ENCODE measurements at regions not wholly inside any gene's neighbourhood (a gene's known extent, or its start where the extent isn't known, plus 50 kb on each side); places are given as distances from the start of the nearest gene placed in this dataset.
"Not testable (repeated sequence)": the region's sequence is repeated elsewhere in the genome, so short reads cannot be mapped to it uniquely, and the experiment has no call there.

DNA sequence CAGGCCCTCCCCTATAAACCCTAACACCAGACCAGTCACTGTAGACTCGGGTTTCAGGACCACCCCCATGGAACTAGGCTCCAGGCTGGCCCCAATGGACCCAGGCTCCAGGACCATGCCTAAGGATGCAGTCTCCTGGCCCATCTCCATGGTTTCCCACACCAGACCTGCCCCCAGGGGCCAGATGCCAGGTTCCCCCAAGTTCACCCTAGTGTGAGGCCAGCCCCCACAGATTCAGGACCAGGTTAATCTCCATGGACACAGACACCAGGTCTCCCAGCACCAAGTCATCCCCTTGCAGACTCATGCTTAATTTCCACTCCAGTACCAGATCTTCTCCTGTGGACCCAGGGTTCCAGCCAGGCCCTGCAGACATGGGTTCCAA lies 103.8 kb upstream of the LANCL2 start:
- DNase-seq = no peak

DNA sequence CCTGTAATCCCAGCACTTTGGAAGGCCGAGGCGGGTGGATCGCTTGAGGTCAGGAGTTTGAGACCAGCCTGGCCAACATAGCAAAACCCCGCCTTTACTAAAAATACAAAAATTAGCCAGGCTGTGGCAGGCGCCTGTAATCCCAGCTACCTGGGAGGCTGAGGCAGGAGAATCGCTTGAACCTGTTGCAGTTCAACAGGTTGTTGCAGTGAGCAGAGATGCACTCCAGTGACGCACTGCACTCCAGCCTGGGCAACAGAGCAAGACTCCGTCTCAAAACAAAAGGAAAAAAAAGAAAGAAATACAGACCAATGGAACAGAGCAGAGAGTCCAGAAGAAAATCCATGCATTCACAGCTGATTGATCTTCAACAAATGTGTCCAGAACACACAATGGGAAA lies 99.8 kb upstream of the LANCL2 start:
- DNase-seq = not testable (repeated sequence)

DNA sequence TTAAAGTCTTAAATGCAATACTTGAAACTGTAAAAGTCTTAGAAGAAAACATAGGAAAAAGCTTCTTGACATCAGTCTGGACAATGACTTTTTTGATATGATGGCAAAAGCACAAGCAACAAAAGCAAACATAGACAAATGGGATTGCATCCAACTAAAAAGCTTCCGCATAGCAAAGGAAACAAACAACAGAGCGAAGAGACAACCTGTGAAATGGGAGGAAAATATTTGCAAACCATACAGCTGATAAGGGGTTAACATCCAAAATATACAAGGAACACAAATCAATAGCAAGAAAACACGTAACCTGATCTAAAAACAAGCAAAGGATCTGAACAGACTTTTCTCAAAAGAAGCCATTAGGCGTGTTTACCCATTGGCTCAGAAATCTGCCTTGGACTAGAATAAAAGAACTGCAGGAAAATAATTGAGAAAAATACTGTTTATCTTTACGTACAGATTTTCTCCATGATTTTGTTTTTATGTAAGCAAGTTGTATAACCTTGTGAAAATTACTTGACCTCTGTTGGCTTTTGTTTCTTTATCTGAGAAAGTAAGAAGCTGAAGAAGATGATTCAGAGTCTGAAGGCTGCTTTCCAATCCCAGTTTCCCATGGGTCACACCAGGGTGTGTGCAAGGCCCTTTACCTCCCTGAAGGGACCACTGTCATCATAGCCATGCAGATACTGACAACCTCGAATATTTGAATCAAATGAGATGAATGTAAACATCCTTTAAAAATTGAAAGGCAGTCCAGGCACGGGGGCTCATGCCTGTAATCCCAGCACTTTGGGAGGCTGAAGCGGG lies 99.1 kb upstream of the LANCL2 start:
- DNase-seq = no peak

DNA sequence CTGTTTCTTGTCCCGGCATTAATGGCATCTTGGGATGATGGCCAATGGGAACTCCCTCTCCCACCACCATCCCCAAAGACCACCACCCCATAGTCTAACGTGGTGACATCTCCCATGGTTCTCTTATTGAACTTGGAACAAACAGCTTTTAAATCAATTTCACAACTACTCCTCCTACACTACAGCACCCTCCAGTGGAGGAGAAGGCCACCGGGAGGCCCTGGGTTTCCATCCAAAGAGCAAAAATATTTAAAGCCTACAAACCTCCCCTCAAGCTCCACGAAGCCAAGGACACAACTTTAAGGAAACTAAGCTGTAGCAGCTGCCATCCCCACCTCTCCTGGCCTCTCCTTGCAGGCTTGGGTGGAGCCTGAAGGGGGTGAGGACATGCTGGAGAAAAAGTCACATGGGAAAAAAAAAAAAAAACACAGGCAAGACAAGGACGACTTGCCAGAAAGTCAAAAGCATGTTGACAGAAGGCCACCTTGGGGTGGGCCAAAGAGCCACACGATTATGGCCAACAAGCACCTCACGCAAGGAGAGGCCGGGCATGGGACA lies 94.0 kb upstream of the LANCL2 start:
- no peak for DNase-seq

DNA sequence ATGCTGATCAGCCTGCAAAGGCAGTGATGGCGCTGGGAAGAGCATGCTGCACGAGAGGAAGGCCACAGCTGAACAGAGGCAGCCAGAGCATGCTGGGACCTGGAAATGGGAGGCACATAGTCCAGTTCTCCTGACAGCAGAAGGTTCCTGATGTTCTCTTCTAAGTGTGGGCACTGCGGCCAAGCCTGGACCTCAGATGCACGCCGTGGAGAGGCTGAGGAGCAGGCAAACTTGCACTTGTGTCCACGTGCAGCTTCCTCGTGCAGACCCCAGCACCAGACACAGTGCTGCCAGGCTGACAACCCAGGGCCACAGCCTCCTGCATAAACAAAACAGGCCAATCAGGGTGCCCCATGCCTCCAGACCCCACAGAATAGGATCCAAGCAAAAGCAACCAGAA lies 93.5 kb upstream of the LANCL2 start:
- DNase-seq = no peak

DNA sequence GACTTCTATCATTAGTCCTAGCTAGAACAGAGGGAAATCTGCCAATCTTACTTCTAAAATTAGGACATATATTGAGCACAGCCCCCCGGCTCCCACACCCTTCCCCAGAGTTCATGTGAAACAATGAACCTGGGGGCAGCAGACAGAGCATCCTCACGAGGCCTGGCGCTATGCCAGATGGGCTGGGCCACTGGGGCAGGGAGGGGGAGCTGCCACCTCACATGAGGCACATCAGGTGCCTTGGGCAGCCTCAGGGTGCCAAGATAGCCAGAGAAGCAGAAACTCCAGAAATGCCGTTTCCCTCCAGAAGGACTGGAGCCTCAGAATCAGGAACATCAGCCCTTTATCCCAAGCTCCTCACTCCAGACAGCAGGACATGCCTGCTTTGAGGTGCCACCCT lies 92.8 kb upstream of the LANCL2 start:
- no peak for DNase-seq

DNA sequence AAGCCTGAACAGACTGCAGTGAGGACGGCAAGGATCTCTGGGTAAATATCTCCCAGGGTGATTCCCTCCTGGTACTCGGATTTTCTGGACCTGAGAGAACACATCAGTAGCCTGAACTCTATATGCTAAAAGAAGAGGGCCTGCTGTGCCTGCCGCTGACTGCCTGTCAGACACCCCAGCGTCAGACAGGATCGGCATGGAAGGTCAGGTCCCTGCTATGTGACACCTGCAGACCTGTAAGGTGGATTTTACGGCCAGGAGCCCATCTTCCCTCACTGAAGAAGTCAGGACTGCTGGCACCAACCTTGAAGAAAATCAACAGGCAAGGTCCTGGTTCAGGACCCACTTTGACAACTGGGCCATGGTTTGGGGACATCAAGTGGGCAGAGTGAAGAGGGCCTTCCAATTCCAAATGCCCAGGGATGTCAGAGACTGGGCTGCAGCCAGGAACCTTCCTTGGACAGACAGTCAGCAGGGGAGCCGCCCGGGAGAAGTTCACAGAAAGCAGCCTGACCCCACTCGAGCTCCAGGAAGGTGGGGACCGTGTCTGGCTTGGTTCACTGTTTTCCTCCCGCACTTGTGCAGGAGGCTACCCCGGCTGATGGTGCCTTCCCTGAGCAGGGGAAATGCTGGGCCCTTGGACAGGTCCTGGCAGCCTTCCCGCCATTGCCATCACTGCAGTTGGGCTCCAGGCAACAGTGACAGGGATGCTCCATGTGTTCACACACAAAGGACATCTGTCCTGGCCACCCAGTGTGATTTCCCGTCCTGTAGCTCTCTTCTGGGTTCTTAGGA lies 91.8 kb upstream of the LANCL2 start:
- DNase-seq = no peak

DNA sequence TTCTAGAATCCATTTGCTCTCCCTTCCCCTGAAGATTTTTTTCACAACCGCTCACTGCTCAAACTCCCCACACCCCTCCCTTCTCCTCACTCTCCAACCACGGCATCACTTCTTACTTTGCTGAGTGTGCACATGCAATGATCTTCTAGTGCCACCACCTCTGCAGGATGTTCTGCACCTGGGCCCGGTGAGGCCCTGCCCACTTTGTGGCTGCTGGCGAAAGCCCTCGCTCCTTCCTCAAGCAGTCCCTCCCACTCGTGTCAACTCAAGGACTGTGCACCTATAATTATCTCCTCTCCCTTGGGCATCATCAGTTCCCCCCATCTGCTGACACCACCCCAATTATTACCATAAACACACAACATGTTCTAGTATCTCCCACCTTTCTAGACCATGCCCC lies 91.0 kb upstream of the LANCL2 start:
- no peak for DNase-seq

DNA sequence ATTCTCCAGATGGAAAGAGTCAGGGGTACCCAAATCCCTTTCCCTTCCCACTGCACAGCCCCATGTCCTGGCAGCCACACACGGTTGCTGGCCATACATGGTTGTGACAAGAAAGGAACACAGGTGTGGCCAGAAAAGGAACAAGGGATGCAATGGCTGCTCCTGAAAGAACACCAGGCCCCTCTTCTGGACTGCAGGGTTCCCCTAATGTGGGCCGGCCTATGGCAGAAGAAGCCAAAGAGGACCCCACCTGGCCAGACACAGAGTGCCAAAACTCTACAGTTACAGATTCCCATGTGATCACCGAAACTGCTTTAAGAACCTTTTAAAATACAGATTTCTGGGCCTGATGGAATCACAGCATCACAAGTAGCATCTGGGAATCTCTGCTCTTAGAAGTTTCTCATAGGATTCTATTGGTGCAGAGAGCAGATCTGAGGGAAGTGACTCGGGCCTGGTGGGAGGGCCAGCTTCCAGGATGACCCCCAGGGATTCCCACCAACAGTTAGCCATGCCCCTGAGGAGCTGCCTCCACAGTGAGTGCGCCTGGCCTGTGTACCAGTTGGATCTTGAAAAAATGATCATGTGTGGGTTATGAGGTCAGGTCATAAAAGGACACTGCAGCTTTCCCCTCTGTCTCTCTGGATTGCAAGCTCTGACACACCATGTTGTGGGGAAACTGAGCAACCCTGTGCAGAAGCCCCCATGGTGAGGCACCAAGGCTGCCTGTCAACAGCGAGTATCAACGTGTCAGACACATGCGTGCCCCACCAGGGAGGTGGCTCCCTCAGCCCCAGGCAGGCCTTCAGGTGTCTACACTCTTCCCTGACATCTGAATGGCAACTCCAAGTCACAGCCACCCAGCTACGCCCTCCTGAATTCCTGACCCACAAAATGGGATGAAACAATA lies 89.6 kb upstream of the LANCL2 start:
- DNase-seq = no peak

DNA sequence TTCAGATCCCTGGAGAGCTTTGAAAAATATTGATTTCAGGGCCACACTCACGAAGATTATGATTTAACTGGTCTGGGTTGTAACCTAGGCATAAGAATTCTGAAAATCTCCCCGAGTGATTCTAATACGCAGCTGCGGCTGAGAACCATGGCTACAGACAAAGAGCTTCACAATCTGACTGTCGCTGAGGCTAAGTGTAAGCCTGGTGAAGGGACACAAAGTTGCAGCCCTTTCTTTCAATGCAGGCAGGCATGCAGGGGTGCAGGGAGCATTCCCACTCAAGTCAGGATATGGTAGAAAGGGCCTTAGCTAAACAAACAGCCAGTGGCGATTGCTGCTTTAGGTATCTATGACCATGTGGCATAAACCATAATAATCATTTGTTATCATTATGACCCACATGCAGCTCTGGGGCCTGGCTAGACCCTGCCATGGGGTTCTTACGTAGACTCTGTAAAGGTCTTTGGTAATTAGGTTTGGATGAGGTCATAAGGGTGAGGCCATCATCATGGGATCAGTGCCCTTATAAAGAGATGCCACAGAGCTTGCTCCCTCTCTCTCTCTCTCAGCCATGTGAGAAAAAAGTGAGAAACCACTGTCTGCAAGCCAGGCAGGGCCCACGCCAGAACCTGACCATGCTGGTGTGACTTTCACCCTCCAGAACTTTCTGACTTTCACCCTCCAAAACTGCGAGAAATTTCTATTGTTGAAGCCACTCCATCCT lies 88.4 kb upstream of the LANCL2 start:
- no peak for DNase-seq

DNA sequence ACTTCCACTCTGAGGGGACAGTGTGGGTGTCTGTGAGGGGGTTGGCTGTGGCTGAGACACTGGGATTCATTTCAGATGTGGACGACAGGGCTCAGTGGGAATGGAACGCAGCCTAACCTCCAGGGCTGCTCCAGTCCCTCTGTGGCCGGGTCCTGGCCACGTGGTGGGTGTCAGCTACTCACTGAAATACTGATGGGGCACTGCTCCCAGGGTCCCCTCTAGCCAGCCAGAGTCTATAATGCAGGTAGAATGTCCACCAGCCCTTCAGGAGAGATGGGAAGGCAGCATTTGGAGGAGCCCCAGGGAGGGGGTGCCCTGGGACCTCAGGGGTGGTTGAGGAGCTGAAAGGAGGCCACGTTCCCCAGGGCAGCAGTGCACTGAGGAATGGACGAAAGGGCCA lies 87.2 kb upstream of the LANCL2 start:
- DNase-seq = no peak

DNA sequence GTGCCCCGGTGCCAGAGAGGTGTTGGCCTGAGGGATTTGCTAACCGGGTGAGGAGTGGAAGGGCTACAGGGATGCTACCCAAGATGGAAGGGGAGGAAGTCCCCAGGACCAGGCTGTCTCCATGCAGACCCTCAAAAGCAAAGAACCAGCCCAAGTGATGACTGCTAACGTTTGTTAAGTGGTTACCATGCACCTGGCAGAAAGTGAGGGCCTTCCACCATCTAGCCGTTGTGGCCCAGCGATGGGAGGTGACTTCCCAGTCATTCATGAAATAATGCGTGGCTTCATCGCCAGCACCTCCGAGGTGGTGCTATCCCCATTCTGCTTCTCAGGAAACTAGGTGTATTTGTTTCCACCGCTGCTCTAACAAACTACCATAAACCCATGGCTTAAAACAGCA lies 86.8 kb upstream of the LANCL2 start:
- no peak for DNase-seq

DNA sequence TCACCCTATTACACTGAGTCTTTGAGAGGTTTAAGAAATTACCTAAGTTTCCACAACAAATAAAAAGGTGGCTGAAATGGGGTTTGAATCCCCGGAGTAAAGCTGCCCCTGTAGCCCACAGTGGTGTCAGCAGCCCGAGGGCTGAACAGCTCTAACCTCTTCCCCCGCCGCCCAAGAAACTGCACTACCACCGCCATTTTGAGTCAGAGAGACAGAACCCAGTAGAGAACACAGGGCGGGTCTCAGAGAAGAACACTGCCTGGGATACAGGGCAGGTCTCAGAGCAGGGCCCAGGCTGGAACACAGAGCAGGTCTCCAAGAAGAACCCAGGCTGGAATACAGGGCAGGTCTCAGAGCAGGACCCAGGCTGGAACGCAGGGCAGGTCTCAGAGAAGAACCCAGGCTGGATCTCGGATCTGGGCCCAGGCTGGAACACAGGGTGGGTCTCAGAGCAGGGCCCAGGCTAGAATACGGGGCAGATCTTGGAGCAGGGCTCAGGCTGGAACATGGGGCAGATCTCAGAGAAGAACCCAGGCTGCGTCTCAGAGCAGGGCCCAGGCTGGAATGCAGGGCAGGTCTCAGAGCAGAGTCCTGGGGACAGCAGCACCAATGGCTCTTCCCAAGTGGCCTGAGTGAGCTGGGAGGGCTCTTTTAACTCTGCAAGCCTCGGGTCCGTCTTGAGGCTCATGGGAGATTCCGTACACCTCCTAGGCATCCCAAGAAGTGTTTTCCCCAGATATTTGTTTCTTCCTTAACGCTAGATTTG lies 85.9 kb upstream of the LANCL2 start:
- no peak for DNase-seq

DNA sequence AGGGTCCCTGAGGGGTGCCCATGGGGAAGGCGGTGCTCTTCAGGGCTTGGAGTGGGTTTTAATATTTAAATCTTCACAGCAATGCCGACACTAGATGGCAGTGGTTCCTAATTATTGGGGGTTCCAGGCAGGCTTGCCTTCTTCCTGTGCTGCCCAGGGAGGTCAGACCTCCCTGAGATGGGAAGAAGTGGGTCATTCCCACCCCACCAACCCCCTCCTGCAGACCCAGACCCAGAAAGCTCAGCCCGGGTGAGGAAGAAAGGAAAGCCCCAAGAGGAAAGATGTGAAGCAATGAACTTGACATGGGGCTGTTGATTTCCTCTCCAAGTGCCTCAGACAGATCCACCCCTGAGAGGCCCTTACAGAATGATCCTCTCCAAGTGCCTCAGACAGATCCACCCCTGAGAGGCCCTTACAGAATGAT lies 85.1 kb upstream of the LANCL2 start:
- peak; percentile 24 for DNase-seq

DNA sequence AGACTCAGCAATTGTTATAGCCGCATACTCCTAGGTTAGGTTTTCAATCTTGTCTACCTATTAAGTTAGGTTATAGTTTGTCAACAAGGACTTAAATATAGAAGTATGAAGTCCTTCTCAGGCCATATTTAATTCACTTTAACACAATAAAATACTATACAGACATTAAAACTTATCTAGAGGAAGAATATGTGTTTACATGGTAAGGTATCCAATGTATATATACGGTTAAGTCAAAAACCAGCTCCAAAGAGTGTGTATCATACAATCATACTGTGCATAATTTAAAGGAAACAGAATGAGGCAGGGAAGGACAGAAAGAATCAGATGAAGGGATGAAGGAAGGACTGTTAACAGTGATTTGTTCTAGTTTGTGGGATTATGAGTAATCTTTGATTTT lies 79.5 kb upstream of the LANCL2 start:
- no peak for DNase-seq

DNA sequence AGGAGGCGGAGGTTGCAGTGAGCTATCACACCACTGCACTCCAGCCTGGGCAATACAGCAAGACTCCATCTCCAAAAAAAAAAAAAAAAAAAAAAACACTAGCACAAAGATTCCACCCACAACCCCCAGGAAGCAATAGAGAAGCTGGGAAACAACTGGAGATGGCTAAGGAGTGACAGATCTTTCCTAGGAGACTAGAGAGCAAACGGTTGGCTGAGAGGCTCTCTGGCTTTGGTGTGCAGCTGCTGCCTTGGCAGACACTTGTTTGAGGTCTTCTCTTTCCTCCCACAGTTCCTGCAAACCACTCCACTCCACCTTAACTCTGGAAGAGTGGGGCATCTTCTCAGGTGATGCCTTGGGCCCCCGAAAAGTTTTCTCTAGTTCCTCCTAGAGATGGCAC lies 78.5 kb upstream of the LANCL2 start:
- no peak for DNase-seq

DNA sequence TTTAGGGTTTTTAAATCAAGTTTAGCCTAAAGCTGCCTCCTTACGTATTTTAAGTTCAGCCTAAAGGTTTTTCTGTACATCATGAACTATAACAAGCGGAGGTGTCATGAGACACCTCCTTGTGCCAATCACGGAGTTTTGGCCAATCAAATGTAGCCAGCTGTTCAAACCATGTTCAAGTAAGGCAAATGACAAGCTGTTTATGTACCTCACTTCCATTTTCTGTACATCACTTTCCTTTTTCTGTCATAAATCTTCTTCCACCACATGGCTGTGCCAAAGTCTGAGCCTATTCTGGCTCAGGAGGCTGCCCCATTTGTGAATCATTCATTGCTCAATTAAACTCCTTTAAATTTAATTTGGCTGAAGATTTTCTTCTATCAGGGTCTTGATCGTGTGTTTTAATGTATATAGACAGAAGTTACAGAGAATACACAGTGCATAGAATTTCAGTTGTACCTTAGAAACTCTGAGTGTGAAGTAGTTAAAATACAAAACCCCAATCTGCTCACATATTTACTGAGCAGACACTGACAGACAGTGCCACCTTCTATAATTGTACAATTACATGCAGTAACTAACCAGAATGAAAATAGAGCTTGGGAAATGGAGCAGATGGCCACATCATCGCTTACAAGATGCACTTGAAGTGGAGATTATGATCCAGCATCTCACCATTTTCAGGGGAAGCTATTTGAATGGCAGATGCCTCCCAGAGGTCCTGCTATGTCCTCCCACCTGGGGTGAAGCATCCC lies 76.9 kb upstream of the LANCL2 start:
- no peak for DNase-seq

DNA sequence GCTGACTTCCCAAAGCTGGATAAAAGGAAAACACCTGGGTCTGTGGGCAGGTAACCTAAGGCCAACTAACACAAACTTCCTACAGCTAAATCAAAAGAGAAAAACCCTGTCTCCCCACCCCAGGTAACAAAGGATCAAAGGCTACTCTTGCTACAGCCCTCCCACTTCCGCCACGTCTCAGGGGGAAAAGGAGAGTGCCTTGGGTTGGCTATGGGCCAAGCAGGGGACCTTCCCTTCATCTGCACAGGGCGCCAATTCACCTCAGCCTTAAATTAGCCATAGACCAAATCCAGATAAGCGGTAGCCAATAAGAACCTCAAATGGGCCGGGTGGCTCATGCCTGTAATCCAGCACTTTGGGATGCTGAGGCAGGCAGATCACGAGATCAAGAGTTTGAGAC lies 69.1 kb upstream of the LANCL2 start:
- DNase-seq = no peak

DNA sequence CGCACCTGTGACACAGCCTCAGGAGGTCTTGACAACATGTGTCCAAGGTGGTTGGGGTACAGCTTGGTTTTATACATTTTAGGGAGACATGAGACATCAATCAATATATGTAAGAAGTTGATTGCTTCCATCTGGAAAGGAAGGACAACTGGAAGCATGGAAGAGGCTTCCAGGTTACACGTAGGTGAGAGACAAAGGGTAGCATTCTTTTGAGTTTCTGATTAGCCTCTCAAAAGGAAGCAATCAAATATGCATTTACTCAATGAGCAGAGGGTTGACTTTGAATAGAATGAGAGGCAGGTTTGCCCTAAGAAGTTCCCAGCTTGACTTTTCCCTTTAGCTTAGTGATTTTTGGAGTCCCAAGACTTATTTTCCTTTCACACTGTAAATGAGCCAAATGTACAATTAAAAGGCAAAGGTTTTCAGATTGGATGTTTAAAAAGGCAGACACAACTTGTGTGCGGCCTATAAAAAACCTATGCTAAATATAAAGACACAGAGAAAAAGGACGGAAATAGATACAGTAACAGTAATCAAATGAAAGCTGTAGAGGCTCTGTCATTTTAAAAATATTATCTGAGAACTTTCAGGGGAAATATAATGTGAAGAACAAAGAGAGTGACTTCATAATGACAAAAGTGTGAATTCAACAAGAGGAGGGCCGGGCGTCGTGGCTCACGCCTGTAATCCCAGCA lies 65.7 kb upstream of the LANCL2 start:
- no peak for DNase-seq

DNA sequence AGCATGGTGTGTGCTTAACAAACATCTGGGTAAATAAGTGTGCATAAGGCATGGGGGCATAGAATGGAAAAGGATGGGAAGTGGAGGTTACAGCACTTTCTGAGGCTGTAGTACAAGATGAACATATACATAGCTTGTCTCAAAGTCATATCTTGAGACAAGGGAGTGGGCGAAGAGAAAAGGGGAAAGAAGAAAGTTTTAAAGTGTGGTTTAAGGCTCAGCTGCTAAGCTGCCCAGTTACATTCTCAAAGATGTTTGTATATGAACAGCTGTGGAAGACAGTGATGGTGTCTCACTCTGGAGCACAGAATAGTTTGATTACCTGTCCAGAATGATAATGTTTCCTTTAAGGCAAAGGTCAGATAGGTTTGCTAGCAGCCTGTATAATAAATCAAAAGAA lies 61.9 kb upstream of the LANCL2 start:
- DNase-seq = no peak
